ENCODE measurements at regions not wholly inside any gene's neighbourhood (a gene's known extent, or its start where the extent isn't known, plus 50 kb on each side); places are given as distances from the start of the nearest gene placed in this dataset.

DNA sequence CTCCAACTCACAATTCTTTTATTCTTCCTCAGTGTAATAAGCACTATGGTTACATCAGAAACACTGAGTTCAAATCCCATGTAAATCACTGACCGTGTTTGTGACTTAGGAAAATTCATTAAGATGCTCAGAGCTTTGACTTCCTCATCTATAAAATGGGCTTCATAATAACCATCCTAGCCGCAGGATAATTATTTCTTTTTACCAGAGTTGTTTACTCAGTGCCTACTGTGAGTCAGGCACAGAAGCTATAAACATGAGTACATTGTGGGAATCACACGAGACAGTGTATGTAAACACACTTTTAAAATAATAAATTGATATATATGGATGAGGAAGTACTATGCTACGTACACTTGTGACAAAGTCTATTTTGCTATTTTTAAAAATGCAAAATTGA is 296.3 kb upstream of the TENM3 start:
- DNase-seq (ENCODE audit: low read depth in 4 of 4, low spot score in 3 of 4), result no peak

DNA sequence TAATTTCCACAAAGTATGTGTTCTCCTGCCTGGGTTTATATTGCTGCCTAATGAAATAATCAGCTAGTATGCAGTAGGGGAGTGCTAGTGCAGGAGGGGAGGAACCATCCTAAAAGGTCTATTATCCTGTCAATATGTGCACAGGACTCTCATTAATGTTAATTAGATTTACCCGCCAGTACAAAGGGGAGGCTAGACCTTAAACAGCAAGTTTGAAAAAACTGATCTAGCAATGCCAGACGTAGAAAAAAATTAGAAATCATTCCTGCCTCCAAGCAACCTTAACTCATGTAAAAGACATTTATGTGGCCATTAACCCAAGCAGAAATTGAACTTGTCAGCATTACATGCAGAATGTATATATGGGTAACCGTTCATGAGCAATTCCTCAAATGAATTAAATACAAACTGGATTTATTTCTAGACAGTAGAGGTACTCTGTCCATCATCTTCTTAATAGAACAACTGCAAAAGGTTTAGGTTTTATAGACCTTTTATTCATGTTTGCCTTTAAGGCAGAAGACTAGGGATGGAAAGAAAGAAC is 294.3 kb upstream of the TENM3 start:
- no peak for DNase-seq (ENCODE audit: low read depth in 4 of 4, low spot score in 3 of 4)

DNA sequence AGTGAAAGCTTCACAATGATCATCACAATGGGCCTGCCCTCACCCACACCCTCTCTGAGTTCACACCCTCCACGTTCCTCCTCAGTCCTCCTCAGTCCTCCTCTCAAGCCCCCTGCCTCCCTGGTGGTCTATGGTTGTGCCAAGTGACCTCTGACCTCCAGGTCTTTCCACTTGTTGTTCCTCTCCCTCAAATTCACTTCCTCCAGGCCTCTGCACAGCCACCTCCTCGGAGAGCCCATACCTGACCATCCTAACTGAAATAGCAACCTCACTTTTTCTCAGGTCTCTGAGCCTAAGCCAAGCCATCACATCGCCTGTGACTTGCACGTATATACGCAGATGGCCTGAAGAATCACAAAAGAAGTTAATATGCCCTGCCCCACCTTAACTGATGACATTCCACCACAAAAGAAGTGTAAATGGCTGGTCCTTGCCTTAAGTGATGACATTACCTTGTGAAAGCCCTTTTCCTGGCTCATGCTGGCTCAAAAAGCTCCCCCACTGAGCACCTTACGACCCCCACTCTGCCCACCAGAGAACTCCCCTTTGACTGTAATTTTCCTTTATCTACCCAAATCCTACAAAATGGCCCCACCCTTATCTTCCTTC is 293.4 kb upstream of the TENM3 start:
- DNase-seq (ENCODE audit: low read depth in 4 of 4, low spot score in 3 of 4), result no peak

DNA sequence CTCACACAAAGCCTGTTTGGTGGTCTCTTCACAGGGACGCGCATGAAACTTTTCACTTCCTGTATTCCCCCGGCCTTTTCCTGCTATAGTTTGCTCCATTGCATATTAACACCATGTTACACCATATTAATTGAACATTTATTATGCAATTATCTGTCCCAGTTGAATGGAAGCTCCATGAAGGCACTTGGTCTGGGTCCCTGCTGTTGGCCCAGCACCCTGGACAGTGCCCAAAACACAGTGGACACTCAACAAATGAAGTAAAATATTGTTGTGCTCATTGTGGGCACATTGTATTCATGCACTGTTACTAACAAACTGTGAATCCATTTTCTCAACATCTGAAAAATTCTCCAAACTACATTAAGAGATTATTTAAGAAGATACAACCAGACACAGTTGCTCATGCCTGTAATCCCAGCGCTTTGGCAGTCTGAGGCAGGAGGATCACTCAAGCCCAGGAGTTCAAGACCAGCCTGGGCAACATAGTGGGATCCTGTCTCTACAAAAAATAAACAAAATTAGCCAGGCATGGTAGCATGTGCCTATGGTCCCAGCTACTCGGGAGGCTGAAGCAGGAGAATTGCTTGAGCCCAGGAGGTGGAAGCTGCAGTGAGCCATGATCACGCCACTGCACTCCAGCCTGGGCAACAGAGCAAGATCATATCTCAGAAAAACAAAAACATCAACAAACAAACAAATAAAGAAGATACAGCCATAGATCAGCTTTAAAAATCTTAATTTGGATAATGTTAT is 292.7 kb upstream of the TENM3 start:
- DNase-seq (ENCODE audit: low read depth in 4 of 4, low spot score in 3 of 4), result no peak

DNA sequence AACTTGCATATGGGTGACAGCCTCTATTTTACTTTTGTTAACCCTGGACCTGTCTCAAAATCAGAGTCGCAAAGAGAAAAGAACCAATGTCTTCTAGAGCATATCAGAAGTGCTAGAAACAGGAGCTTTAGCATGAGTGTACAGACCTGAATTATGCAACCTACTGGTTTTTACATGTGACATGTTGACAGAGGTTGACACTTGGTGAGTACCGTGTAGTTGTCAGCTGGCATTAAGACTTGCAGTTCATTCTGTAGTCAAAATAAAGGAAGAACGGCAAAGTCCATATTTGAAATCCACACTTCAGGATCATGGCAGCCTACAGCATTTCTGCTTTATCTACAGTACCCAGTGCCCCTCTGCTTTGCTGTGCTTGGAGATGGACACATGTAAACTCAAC is 291.9 kb upstream of the TENM3 start:
- no peak for DNase-seq (ENCODE audit: low read depth in 4 of 4, low spot score in 3 of 4)

DNA sequence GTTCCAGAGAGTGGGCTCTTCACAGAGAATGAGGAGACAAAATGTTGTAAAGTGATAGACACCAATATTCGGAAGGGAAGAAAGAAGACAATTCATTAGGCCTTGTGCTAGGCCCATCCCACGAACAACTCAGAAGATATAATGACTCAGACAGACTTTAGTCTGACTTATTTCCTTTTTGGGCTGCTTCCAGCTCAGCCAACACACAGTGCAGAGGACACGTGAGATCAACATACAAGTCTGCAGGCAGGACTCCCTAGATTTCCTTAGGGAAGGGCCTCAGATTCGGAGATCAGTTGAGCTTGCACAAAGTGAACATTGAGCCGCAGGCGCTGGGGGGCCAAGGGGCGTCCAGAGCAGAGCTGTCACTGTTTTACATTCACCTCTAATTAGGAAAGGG is 290.7 kb upstream of the TENM3 start:
- DNase-seq (ENCODE audit: low read depth in 4 of 4, low spot score in 3 of 4), result no peak

DNA sequence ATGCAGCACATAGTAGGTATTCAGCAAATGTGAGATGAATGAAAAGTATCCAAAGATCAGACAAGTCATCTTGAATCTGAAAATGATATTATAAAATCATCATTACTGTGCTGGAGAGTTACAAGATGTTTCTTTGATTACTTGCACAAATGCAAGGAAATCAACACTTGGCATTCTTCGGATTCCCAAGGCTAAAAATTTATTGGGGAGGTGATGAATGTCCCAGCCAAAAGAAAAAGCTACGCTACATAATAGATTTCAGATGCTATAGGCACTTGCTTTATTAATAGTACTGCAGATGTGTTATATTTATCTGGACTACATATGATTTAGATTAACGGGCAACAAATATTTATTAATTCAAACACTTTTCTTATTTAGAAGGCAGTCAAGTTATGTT is 286.7 kb upstream of the TENM3 start:
- DNase-seq (ENCODE audit: low read depth in 4 of 4, low spot score in 3 of 4), result no peak

DNA sequence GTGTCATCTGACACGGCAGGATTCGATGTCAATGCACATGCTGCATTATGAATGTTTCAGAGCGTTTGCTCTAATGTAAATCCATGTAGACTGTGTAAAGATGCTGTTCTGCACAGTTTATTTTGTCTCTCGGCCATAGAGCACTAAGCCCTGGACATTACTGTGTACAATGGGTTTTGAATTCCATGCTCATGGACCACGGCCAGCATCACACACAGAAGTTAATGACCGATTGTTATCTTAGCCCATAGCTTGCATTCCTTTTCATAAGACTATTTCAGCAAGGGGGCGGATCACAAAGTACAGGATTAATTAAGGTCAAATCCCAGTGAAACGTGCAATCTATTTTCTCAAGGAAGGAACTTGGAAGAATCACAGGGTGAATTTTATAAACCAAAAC is 286.1 kb upstream of the TENM3 start:
- peak; percentile 46 to 70 (median 58) for DNase-seq (ENCODE audit: low read depth in 4 of 4, low spot score in 3 of 4)

DNA sequence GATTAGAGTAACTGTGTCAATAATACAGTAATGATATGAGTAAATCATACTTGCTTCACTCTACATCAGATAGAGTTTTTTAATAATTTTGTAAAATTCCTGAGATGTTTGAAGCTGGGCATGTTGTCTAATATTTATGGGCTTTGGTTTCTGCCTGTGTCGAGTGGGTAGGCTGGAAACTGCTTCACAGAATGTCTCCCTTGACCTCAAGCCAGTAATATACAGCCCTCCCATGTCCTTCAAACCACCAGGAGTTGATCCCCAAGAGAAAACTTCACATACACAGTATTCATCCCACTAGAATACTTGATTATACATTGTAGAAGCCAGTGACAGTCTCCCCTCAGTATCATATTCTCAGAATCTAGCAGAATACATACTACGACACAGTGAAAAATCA is 284.8 kb upstream of the TENM3 start:
- DNase-seq (ENCODE audit: low read depth in 4 of 4, low spot score in 3 of 4), result no peak

DNA sequence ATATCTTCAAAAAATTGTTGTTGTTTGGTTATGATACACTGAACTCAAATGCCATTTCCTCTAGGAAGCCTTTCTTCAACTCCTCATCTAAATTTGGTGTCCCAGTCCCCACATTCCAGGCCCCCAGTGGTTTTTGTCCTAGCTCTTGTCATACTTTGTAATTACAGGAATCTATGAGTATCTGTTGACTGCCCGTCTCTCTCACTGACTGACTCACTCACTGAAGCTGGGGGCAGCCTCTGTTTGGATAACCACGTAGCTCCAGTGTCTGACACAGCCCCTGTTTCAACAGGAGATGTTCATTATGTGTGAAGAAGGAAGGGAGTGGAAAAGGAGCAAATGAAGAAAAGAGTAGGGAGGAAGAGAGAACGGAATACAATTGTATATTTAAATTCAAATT is 284.1 kb upstream of the TENM3 start:
- no peak for DNase-seq (ENCODE audit: low read depth in 4 of 4, low spot score in 3 of 4)

DNA sequence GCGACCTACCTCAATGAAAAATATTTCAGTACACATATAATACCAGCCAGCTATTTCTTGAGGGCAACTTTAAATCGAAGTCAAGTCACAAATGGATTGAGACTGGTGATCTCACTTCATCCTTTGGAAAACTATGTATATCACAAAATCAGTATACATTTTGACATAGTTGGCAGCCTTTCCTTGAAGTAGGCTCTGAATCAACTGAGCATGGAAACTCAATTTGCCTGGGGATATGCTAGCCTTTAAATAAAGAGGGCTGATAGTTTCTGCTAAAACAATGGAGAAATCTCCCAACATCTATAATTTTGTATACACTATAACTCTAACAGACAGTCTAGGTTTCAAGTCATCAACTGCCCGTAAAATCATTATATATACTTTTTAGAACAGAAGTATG is 282.8 kb upstream of the TENM3 start:
- DNase-seq (ENCODE audit: low read depth in 4 of 4, low spot score in 3 of 4), result no peak

DNA sequence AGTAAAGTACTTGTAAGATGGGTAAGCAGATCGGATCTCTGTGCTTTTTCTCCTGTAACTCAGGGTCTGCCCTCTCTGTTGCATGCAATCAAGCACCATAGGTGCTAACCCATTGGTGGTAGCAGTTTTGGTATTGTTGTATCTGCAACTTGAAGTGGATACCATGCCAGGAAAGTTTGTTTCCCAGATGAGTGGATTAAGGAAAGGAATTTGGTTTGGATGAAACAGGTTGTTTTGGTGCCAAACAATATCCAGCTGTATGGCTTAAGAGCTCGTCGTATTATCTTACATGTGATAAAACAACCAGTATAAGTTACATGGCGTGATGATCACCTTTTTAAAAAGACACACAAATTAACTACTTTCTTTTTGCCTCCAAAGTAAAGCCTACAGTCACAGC is 280.9 kb upstream of the TENM3 start:
- DNase-seq (ENCODE audit: low read depth in 4 of 4, low spot score in 3 of 4), result no peak

DNA sequence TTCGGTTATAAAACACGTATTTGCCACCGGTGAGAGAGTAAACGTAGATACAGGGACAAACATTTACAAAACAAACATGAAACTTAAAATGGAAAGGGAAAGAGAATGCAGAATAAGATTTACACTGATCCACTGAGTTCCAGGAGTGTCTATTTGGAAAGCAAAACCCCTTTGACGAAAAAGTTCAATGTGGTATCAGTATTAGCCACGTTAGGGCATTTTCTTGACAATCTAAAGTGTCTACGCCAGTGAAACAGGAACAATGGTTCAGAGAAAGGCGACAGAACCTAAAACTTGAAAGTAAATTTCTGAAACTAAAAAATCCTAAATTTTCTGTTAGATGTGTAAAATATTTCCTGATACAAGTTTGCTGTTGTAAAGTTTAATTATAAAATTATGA is 278.5 kb upstream of the TENM3 start:
- no peak for DNase-seq (ENCODE audit: low read depth in 4 of 4, low spot score in 3 of 4)

DNA sequence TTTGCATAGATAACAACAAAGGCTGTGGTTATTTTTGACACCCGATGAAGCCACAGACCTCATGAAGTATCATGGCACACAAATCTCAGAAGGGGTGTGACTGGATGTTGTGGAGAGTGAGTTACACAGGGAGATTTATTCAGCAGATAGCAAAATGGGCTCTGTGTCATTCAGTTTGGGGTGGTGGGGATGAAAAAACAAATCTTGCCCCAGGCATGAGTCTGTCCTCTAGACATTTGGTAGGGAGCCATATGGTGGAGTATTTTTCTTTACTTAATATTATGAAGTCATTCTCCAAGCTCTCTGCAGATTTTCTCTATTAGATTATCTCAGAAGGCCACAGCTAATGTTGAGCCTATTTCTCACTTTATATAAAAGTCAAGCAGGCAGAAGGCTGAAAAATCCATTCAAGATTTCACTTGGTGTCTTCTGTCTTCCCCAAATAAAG is 277.1 kb upstream of the TENM3 start:
- no peak for DNase-seq (ENCODE audit: low read depth in 4 of 4, low spot score in 3 of 4)

DNA sequence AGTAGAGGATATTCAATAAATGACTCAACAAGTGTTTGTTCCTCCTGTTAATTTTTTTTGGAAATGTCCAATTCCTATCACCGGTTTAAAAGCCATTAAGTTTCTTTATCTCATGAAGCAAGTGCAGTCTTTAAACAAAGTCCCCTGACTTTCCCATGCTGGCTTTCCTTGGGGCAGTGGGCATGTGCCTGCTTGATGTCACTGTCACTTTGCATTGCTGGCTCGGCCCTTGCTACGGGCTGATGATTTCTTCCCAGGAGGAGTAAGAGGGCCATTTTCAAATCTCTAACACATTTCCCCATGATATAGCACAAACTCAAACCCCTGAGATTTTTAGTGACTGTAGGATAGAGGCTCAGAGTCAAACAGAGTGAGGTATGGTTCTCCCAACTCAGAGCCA is 275.8 kb upstream of the TENM3 start:
- no peak for DNase-seq (ENCODE audit: low read depth in 4 of 4, low spot score in 3 of 4)

DNA sequence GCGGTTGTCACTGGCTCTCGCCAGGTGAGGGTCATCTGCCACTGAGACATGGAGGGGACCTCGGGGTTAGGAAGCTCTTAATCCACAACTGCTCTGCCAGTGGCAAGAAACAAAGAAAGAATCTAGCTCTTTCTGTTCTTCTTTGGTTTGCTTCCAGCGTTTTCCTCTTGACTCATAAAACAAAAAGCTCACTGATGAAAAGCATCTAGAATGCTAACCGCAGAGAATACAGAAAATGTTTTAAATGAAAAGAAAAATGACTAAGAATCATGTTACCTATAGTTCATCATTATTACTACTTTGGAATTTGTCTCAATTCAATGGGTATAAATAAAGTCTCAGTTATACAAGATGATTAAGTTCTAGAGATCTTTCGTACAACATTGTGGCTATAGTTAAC is 274.8 kb upstream of the TENM3 start:
- no peak for DNase-seq (ENCODE audit: low read depth in 4 of 4, low spot score in 3 of 4)

DNA sequence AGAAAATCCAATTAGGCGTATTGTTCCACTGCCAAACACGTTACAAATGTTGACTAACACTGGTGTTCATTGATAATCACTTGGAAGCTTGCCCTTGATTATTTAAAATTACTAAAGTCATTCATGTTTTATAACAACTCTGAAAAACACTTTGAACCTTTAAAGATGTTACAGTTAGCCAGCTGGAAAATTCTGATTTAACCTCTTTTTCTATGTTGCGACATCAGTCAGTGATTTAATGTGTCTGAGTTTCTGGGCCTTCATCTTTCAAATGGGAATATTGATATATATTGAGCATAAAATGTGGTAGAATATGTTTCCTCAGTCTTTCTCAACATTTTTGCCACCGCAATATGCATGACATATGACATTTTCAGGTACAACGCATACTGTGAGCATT is 274.1 kb upstream of the TENM3 start:
- no peak for DNase-seq (ENCODE audit: low read depth in 4 of 4, low spot score in 3 of 4)

DNA sequence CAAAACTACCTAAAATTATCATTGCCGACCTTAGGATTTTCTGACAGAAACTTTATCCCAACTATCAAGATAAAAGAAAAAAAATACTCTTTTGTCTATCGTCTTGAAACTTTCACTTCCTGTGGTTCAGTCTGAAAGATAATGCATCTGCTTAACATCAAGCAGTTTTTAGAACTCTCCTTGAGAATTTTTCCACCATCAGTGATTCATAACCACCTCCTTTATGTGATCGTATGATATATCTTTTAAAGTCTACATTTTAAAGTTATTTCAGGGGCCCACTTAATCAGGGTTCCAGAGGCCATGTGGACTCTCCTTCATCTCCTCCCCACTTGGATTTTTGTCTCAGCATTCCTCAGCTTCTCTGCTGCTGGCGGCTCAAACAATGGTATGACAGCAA is 272.8 kb upstream of the TENM3 start:
- DNase-seq (ENCODE audit: low read depth in 4 of 4, low spot score in 3 of 4), result no peak

DNA sequence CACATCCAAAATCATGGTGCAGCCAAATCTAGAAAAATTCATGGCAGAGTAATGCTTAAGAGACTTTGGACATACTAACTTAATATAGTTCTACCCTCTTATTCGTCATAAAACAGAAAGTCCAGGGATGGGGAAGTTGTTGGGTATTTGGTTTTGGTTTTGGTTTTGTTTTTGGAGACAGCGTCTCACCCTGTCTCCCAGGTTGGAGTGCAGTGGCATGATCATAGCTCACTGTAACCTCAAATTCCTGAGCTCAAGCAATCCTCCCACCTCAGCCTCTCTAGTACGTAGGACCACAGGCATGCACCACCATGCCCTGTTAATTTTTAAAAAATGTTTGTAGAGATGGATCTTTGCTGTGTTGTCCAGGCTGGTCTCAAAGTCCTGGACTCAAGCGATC is 271.8 kb upstream of the TENM3 start:
- DNase-seq (ENCODE audit: low read depth in 4 of 4, low spot score in 3 of 4), result no peak

DNA sequence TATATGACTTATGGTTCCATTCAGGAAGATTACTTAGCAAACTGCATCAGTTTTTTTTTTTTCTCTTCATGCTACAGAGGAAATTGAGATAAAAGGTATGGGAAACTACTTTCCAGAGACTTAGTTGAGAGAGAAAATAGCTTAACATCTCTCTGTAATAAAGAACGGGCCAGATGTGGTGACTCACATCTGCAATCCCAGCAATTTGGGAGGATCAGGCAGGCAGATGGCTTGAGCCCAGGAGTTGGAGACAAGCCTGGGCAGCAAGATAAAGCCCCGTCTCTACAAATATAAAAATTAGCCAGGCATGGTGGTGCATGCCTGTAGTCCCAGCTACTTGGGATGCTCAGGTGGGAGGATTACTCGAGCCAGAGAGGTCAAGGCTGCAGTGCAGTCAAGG is 271.2 kb upstream of the TENM3 start:
- no peak for DNase-seq (ENCODE audit: low read depth in 4 of 4, low spot score in 3 of 4)

DNA sequence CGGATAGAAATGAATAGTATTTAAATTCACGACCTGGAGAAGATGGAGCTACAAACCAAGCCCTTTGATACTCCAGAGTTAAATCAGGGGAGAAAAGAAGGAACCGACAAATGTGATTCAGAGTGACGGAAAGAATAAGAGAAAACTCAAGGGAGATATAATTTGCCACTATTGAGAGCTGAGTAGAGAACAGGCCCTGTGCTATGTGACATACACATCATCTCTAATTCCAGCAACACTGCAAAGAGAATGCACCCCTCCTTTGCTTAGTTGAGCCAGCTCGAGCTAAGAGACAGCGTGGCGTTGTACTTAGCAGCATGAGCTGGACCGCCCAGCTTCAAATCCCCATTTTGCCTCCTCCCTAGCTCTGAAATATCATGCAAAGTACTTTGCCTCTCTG is 266.4 kb upstream of the TENM3 start:
- DNase-seq (ENCODE audit: low read depth in 4 of 4, low spot score in 3 of 4), result no peak

DNA sequence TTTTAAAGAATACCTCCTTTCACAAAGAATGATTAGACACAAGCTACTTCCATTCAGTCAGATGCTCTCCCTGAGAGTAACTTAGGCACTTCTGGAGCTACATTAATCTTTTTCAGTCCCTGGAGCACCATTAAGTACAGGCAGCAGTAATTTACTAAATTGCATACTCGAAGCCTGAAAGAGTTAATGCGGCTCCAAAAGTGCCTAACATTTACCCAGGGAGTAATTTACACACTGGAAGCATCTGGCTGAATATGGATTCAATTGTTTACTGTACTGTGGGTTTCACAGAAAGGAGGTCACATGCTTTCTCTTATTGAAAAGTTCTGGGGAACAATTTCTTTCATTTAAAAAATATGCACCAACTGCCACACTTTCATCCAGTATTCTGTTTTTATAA is 260.8 kb upstream of the TENM3 start:
- no peak for DNase-seq (ENCODE audit: low read depth in 4 of 4, low spot score in 3 of 4)
